ENCODE measurements at regions not wholly inside any gene's neighbourhood (a gene's known extent, or its start where the extent isn't known, plus 50 kb on each side); places are given as distances from the start of the nearest gene placed in this dataset.

- DNase-seq = no peak
Measured at GRCh38 chr6:164911151-164911550, 398.3 kb downstream of the C6orf118 start.

GRCh38 chr6:164906766-164907165 lies 402.6 kb downstream of the C6orf118 start:
- DNase-seq = no peak

GRCh38 chr6:164905311-164905710 lies 404.1 kb downstream of the C6orf118 start:
- DNase-seq = no peak

GRCh38 chr6:164898412-164898811 lies 411.0 kb downstream of the C6orf118 start:
- no peak for DNase-seq

- no peak for DNase-seq
Measured at GRCh38 chr6:164897523-164898235, 411.7 kb downstream of the C6orf118 start.

GRCh38 chr6:164889980-164890379 lies 419.4 kb downstream of the C6orf118 start:
- no peak for DNase-seq

GRCh38 chr6:164887660-164888059 lies 421.7 kb downstream of the C6orf118 start:
- DNase-seq = no peak

GRCh38 chr6:164882236-164882635 lies 427.2 kb downstream of the C6orf118 start:
- DNase-seq = no peak

- no peak for DNase-seq
Measured at GRCh38 chr6:164871783-164872182, 437.6 kb downstream of the C6orf118 start.

- DNase-seq = no peak
Measured at GRCh38 chr6:164870164-164870563, 439.2 kb downstream of the C6orf118 start.

GRCh38 chr6:164861967-164862366 lies 447.4 kb downstream of the C6orf118 start:
- no peak for DNase-seq

GRCh38 chr6:164859816-164860215 lies 449.6 kb downstream of the C6orf118 start:
- DNase-seq = no peak

- DNase-seq = no peak
Measured at GRCh38 chr6:164856138-164856537, 453.3 kb downstream of the C6orf118 start.

GRCh38 chr6:164855281-164855680 lies 454.1 kb downstream of the C6orf118 start:
- DNase-seq = no peak

- DNase-seq = no peak
Measured at GRCh38 chr6:164854526-164854925, 454.9 kb downstream of the C6orf118 start.

GRCh38 chr6:164845773-164846172 lies 463.6 kb downstream of the C6orf118 start:
- DNase-seq = no peak

GRCh38 chr6:164842085-164842484 lies 467.3 kb downstream of the C6orf118 start:
- no peak for DNase-seq

- DNase-seq = no peak
Measured at GRCh38 chr6:164838068-164838615, 471.3 kb downstream of the C6orf118 start.

- no peak for DNase-seq
Measured at GRCh38 chr6:164836486-164836885, 472.9 kb downstream of the C6orf118 start.

GRCh38 chr6:164832410-164832809 lies 477.0 kb downstream of the C6orf118 start:
- no peak for DNase-seq

- DNase-seq = no peak
Measured at GRCh38 chr6:164827537-164827936, 481.9 kb downstream of the C6orf118 start.

- no peak for DNase-seq
Measured at GRCh38 chr6:164826831-164827468, 482.5 kb downstream of the C6orf118 start.

GRCh38 chr6:164825386-164825785 lies 484.0 kb downstream of the C6orf118 start:
- no peak for DNase-seq

GRCh38 chr6:164817662-164818061 lies 491.7 kb downstream of the C6orf118 start:
- DNase-seq = no peak

Measured in right hindlimb (tissue), 1 donor.